HUES6 (cell line): ENCODE measurements at regions not wholly inside any gene's neighbourhood (a gene's known extent, or its start where the extent isn't known, plus 50 kb on each side); places are given as distances from the start of the nearest gene placed in this dataset.

ENCODE experiments used
- H3K27ac ChIP-seq: 2 replicates; pipeline ENCODE4 v1.7.0; 2013; ENCODE audit warnings: low read depth, mild to moderate bottlenecking, low read length, inconsistent platforms
- H3K27me3 ChIP-seq: 2 replicates; pipeline ENCODE4 v1.6.1; 2013; ENCODE audit warnings: low read length; ENCODE audit not compliant: control insufficient read depth, insufficient read depth
- H3K36me3 ChIP-seq: 2 replicates; pipeline ENCODE4 v1.6.1; 2013; ENCODE audit warnings: low read length; ENCODE audit not compliant: control insufficient read depth, insufficient read depth
- H3K4me1 ChIP-seq: 2 replicates; pipeline ENCODE4 v1.6.1; 2013; ENCODE audit warnings: low read length; ENCODE audit not compliant: control insufficient read depth, insufficient read depth
- H3K4me3 ChIP-seq: 2 replicates; pipeline ENCODE4 v1.5.1; 2013; ENCODE audit warnings: low read depth, low read length
- H3K9ac ChIP-seq: one replicate; pipeline ENCODE4 v1.6.1; 2013; ENCODE audit warnings: mild to moderate bottlenecking, low read length
- H3K9me3 ChIP-seq: 2 replicates; pipeline ENCODE4 v1.6.1; 2013; ENCODE audit warnings: low read depth, low read length; ENCODE audit not compliant: control insufficient read depth, insufficient read depth

DNA sequence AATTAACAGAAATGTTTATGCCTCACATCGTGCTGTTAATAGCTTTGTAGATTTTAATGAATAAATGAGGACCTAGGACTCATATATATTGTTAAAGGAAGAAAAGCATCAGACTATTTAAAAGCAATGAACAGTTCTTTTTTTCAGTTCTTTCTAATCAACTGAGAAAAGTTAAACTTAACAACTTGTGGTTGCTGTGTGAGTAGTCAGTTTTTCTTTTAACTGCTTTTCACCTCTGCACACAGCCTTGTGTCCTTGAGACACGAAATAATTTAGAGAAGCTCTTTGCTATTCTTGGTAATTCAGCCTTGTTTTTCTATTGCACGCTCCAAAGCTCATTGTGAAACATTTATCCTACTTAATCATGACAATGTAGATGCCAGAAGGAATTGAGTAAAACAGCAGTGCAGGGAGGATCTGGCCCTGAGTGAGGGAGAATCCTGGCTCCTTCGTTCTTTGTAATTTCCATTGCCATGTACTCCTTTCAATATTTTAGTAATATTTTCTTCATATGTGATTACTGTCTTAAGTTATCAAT lies 499.0 kb downstream of the PYDC2 start:
- Histone ChIP-seq H3K9me3 (no peaks in the 10 kb centered on the region), H3K27me3 (no peaks in the 10 kb centered on the region), H3K36me3 (no peaks in the 10 kb centered on the region), H3K4me1 (peaks cover 44% of the 10 kb centered on the region), H3K9ac (no peak overlapping the region), H3K27ac (peak overlapping the region; percentile 69; the same call in 1 of the 2 replicates), H3K4me3 (no peak overlapping the region)

DNA sequence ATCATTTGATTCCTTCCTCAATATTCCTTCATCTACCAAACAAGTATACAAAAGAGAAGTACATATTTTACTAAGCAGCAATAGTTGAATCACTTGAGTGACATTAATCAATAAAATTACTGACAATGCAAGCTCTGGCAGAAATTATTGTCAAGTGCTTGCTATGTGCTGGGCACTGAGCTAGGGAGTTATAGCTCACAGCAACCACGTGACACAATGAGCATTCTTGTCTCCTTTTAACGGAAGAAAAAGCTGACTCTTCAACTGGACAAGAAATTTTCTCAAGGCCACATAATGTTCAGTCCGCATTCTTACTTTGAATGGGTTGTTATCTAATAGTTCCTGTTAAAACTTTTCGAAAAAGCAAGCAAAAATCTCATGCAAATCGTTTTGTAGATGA lies 500.1 kb downstream of the PYDC2 start:
- H3K9ac ChIP-seq = peak overlapping the region; percentile 14
- H3K36me3 ChIP-seq = no peaks in the 10 kb centered on the region
- H3K4me3 ChIP-seq = no peak overlapping the region
- peaks cover 44% of the 10 kb centered on the region for H3K4me1 ChIP-seq
- peak overlapping the region; percentile 10; the same call in 1 of the 2 replicates for H3K27ac ChIP-seq
- no peaks in the 10 kb centered on the region for H3K27me3 ChIP-seq
- no peaks in the 10 kb centered on the region for H3K9me3 ChIP-seq

DNA sequence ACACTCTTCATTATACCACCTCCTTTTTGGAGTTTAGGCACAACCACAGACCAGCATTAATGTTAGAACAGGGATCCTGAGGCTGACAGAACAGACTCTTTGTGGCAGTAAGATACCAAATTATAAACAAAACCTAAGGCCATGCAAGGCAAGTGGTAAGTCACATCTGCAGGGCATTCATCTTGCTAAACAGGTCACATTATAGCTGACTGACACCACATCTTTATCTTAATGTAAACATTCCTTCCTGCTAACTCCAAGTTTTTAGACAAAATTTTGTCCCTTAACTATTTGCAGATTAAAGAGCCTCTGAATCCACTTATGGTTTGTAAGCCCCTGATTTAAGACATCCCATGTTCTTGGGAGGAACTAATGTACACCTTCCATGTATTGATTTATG lies 500.6 kb downstream of the PYDC2 start:
- H3K27ac ChIP-seq = peak overlapping the region; percentile 10; the same call in 1 of the 2 replicates
- no peak overlapping the region for H3K4me3 ChIP-seq
- H3K4me1 ChIP-seq = peaks cover 44% of the 10 kb centered on the region
- no peaks in the 10 kb centered on the region for H3K36me3 ChIP-seq
- no peaks in the 10 kb centered on the region for H3K9me3 ChIP-seq
- no peaks in the 10 kb centered on the region for H3K27me3 ChIP-seq
- H3K9ac ChIP-seq = peak overlapping the region; percentile 14

DNA sequence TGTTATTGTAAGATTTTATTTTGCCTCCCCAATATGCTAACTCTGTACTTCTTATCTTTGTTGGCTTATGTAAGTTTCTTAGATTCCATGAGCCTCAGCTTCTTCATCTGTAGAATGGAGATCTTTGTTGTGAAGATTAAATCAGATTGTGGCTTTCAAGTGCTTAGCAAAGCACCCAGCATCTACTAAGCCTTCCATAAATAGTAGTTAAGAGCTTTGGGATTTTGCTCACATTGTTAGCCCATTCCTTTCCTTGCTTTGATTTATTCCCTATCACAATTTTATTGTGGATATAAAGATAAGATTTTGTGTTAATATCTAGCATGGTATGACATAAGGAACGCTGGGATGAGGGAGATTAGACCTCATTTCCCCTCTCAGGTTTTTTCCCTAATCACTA lies 501.4 kb downstream of the PYDC2 start:
- Histone ChIP-seq H3K9me3 (no peaks in the 10 kb centered on the region), H3K4me3 (no peak overlapping the region), H3K27me3 (no peaks in the 10 kb centered on the region), H3K4me1 (peaks cover 44% of the 10 kb centered on the region), H3K36me3 (no peaks in the 10 kb centered on the region), H3K9ac (peak overlapping the region; percentile 1), H3K27ac (peak overlapping the region; percentile 10; the same call in 1 of the 2 replicates)

DNA sequence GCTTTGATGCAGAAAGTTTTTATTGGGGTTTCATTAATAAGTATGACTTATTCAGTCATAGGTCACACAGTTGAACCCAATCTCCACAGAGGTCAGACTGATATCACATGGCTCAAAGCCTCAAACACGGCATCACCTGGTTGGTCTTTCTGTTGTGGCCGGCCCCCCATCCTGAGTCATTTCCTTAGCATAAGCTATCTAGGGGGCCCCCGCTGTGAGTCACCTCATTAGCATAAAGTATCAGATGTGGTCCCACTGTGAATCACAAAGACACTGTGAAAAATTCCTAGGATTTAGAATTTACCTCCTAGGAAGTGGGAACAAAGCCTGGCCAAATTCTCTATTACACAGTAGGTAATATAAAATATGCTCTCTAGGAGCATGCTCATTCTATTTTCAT lies 502.2 kb downstream of the PYDC2 start:
- no peak overlapping the region for H3K4me3 ChIP-seq

DNA sequence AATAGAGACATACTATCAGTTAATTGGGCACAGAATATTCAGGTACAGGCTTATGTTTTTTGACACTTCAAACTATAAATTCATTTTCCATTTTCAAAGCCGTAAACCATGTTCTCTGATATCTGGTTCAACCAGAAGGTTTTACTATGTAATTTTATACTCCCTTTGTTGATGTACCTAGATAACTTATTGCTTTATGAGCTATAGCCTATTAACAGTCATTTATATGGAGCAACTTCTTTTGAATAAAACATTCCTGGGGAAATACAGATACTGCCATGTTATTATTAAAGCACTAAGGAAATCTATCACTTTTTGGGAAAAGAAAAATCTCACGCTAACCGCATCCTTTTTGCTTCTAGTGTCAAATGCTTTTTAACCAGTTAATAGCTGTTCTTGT lies 505.6 kb downstream of the PYDC2 start:
- Histone ChIP-seq H3K9ac (no peak overlapping the region), H3K4me1 (peaks cover 15% of the 10 kb centered on the region), H3K27me3 (no peaks in the 10 kb centered on the region), H3K4me3 (no peak overlapping the region), H3K27ac (no peak overlapping the region), H3K36me3 (no peaks in the 10 kb centered on the region), H3K9me3 (no peaks in the 10 kb centered on the region; the same call in 1 of the 2 replicates)

More for the DNA sequence above, 502.2 kb downstream of the PYDC2 start:
- H3K9ac ChIP-seq = peak overlapping the region; percentile 1
- peak overlapping the region; percentile 44; the same call in 1 of the 2 replicates for H3K27ac ChIP-seq
- peaks cover 44% of the 10 kb centered on the region for H3K4me1 ChIP-seq
- no peaks in the 10 kb centered on the region for H3K9me3 ChIP-seq
- no peaks in the 10 kb centered on the region for H3K27me3 ChIP-seq
- H3K36me3 ChIP-seq = no peaks in the 10 kb centered on the region

DNA sequence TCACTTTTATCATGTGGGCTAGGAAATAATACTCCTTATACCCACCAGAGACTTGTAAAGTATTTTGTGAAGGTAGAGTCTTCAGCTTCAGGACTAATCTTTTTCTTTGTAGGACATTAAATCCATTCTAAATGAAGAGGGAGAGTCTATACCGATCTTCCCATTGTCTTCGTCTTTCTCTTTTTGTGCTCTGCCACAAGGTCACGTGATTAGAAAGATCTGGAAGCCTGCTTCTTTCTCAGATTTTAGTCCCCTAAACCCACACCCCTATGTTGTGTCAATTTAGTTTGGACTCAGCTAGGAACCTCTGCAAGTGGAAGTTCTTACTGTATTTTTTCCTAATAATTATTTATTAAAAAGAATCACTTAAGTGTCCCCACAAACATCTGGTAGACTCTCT lies 507.3 kb downstream of the PYDC2 start:
- H3K9me3 ChIP-seq = peaks cover 5% of the 10 kb centered on the region; the same call in 1 of the 2 replicates
- no peak overlapping the region for H3K4me3 ChIP-seq
- H3K27me3 ChIP-seq = no peaks in the 10 kb centered on the region
- H3K27ac ChIP-seq = no peak overlapping the region
- H3K4me1 ChIP-seq = no peaks in the 10 kb centered on the region; the same call in 1 of the 2 replicates
- peaks cover 4% of the 10 kb centered on the region; the same call in 1 of the 2 replicates for H3K36me3 ChIP-seq
- H3K9ac ChIP-seq = no peak overlapping the region

DNA sequence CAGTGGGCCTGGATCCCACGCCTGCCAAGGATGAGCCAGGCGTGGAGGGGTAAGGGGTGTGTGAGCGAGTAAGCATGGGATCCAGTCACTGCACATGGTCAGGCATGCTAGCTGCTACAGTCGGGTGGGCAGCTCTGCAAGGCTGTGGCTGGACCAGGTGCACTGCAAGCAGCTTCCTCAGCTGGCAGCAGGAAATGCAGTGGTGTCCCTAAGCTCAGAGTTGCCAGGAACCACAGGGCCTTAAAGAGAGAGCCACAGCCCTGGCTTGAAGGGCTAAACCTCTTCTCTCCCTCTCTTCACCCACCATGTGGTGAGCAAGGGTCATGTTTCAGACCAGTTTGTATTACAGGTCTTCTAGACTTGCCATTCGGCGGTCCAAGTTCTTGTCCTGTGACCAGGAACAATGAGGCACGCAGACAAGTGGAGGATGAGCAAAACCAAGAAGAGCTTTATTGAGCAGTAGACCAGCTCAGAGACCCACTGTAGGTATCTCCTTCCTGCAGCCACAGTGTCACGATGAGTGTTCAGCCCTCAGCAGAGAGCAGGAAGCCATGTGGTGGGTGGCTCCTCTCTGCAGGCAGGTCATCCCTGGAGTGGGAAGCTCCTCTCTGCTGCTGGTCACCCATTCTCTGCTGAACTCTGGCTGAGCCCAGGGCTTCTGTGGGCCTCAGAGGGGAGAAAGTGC lies 511.9 kb downstream of the PYDC2 start:
- Histone ChIP-seq H3K4me3 (no peak overlapping the region), H3K27me3 (no peaks in the 10 kb centered on the region), H3K36me3 (peaks cover 4% of the 10 kb centered on the region; the same call in 1 of the 2 replicates), H3K4me1 (no peaks in the 10 kb centered on the region), H3K27ac (no peak overlapping the region), H3K9ac (no peak overlapping the region), H3K9me3 (peaks cover 11% of the 10 kb centered on the region; the same call in 1 of the 2 replicates)

DNA sequence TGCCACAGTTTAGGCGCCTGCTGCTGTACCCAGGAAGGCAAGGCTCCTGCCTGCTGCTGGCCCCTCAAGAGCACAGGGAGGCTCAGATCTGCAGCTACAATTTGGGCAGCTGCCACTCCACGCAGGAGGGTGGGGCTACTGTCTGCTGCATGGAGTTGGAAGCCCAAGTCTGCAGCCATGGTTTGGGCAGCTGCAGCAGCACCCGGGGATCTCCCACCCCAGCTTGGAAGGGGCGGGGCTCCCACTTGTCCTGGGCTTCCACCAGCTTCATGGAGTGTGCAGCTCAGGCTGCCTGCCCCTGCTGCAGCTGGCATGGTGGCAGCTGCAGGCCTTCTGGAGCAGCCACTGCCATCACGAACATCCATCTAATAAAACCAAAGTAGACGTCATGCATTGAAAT lies 512.9 kb downstream of the PYDC2 start:
- Histone ChIP-seq H3K9ac (no peak overlapping the region), H3K36me3 (peaks cover 4% of the 10 kb centered on the region; the same call in 1 of the 2 replicates), H3K27ac (no peak overlapping the region), H3K9me3 (peaks cover 19% of the 10 kb centered on the region; the same call in 1 of the 2 replicates), H3K27me3 (no peaks in the 10 kb centered on the region), H3K4me1 (no peaks in the 10 kb centered on the region), H3K4me3 (no peak overlapping the region)

DNA sequence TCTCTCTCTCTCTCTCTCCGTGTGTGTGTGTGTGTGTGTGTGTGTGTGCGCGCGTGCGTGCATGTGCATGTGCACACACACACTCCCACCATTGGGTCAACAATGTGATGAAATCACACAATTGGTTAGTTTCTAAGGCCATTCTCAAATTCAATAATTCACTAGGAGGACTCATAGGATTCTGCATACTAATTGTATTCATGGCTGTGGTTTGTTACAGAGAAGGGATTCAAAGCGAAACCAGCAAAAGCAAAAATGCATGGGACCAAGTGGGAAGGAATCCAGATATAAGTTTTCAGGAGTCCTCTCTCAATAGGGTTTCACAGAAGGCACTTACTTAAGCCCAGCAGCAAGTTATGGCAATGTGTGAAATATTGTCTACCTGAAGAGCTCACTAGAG lies 515.0 kb downstream of the PYDC2 start:
- Histone ChIP-seq H3K27ac (no peak overlapping the region), H3K4me3 (no peak overlapping the region), H3K9ac (no peak overlapping the region), H3K4me1 (no peaks in the 10 kb centered on the region), H3K36me3 (peaks cover 4% of the 10 kb centered on the region; the same call in 1 of the 2 replicates), H3K27me3 (no peaks in the 10 kb centered on the region), H3K9me3 (peaks cover 35% of the 10 kb centered on the region; the same call in 1 of the 2 replicates)

DNA sequence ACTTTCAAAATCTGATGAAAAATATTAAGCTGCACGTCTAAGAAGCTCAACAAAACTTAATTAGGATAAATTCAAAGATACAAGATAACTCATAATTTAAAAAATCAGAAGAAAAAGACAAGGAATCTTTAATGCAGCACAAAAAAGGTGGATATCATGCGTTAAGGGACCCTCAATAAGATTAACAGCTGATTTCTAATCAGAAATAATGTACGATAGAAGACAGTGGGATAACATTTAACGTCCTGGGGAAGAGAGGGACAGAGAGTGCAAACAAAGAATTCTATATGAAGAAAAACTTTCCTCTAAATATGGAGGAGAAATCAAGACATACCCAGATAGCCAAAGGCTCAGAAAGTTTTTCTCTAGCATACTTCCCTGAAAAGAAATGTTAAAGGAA lies 519.5 kb downstream of the PYDC2 start:
- Histone ChIP-seq H3K27ac (no peak overlapping the region), H3K36me3 (no peaks in the 10 kb centered on the region), H3K9ac (no peak overlapping the region), H3K27me3 (no peaks in the 10 kb centered on the region), H3K9me3 (peaks cover 31% of the 10 kb centered on the region; the same call in 1 of the 2 replicates), H3K4me3 (no peak overlapping the region), H3K4me1 (no peaks in the 10 kb centered on the region)
